Panc1 (cell line): ENCODE measurements at regions not wholly inside any gene's neighbourhood (a gene's known extent, or its start where the extent isn't known, plus 50 kb on each side); places are given as distances from the start of the nearest gene placed in this dataset.

Source experiments
- ATAC-seq: fragments of 200-7000 bp; cut with Tn5 transposase; 2 replicates; pipeline ENCODE4 v1.9.1; 2020; ENCODE audit warnings: mild to moderate bottlenecking, moderate library complexity
- BruUV-seq: library from RNA; stranded (reverse); fragments of 400-500 nt; replicated peaks from 2 replicates; lab custom pipeline; 2021; lab: Mats Ljungman, UMichigan
- CTCF ChIA-PET: fragments of 300-600 bp; sonication (Branson Sonifier 250); formaldehyde crosslinking; loops from one replicate; lab custom pipeline; 2022; ENCODE audit warnings: antibody characterized with exemption; lab: Charles Lee
- POLR2A ChIA-PET: fragments of 300-600 bp; sonication (Branson Sonifier 250); formaldehyde crosslinking; loops from one replicate; lab custom pipeline; 2022; ENCODE audit warnings: antibody characterized with exemption; lab: Charles Lee
- DNase-seq: peaks from one replicate; pipeline ENCODE4 v3.0.0-alpha.2; 2010; ENCODE audit warnings: low read depth, low spot score
- H3K27ac ChIP-seq: 2 replicates; pipeline ENCODE4 v1.5.1; 2011; ENCODE audit warnings: mild to moderate bottlenecking, low read length, inconsistent platforms
- H3K27me3 ChIP-seq: fragments of 200-500 bp; sonication (Bioruptor generic); 2 replicates; pipeline ENCODE4 v1.6.0; 2014; ENCODE audit warnings: low read length, inconsistent platforms; ENCODE audit not compliant: control insufficient read depth, insufficient read depth
- H3K36me3 ChIP-seq: fragments of 200-500 bp; sonication (Bioruptor generic); 2 replicates; pipeline ENCODE4 v1.5.1; 2014; ENCODE audit warnings: inconsistent platforms, mild to moderate bottlenecking, low read length, moderate library complexity; ENCODE audit not compliant: control insufficient read depth, insufficient read depth
- H3K4me1 ChIP-seq: 2 replicates; pipeline ENCODE4 v1.5.1; 2011; ENCODE audit warnings: inconsistent platforms, mild to moderate bottlenecking, low read length, moderate library complexity; ENCODE audit not compliant: control insufficient read depth, insufficient read depth
- H3K4me3 ChIP-seq, 2 experiments: 2 replicates each; pipeline ENCODE4 v1.5.1; 2011 to 2012; ENCODE audit warnings: low read depth in 2 of 2, low read length in 2 of 2, mild to moderate bottlenecking in 2 of 2, inconsistent platforms in 1 of 2, moderate library complexity in 1 of 2
- H3K9me3 ChIP-seq: fragments of 200-500 bp; sonication (Bioruptor generic); 2 replicates; pipeline ENCODE4 v1.5.1; 2014; ENCODE audit warnings: low read depth, mild to moderate bottlenecking, inconsistent platforms, low read length, moderate library complexity; ENCODE audit not compliant: control insufficient read depth, insufficient read depth
- CTCF ChIP-seq: fragments of 450-650 bp; IDR thresholded peaks from 2 replicates; pipeline ENCODE4 v1.5.1; 2017; ENCODE audit warnings: mild to moderate bottlenecking
- POLR2AphosphoS5 ChIP-seq: IDR thresholded peaks from 2 replicates; pipeline ENCODE4 v1.6.1; 2012; ENCODE audit warnings: mild to moderate bottlenecking, low read depth, low read length, moderate library complexity
- REST ChIP-seq, 2 experiments: IDR thresholded peaks; 2 replicates each; pipeline ENCODE4 v1.6.1; 2011 to 2012; ENCODE audit warnings: low read depth in 2 of 2, control low read depth in 1 of 2, low read length in 1 of 2, mild to moderate bottlenecking in 1 of 2, moderate library complexity in 1 of 2; ENCODE audit not compliant: insufficient read depth in 1 of 2
- SIN3A ChIP-seq: IDR thresholded peaks from 2 replicates; pipeline ENCODE4 v1.6.1; 2012; ENCODE audit warnings: low read depth, mild to moderate bottlenecking, low read length, moderate library complexity, borderline replicate concordance; ENCODE audit not compliant: insufficient read depth
- TCF7L2 ChIP-seq: IDR thresholded peaks from 2 replicates; pipeline ENCODE4 v1.6.1; 2011; ENCODE audit warnings: mild to moderate bottlenecking, low read depth, low read length, inconsistent platforms
- in situ Hi-C: cut with HindIII; loops from 2 replicates; pipeline ENCODE4 v1.10.0; 2016; ENCODE audit warnings: low sequenced_read_pairs, low pct_unique_long_range_greater_than_20kb
- intact Hi-C: fragments of 100-400 bp; cut with micrococcal nuclease; formaldehyde crosslinking; loops from one replicate; pipeline ENCODE4 v1.10.0; 2022; ENCODE audit not compliant: unreplicated experiment

GRCh38 chr6:50986319-50986718, 167.6 kb downstream of the TFAP2B start:
- ATAC-seq (no peak), DNase-seq (no peak)
- ChIA-PET CTCF (no interaction called here), POLR2A (no interaction called here)
- H3K27me3 ChIP-seq = no peaks in the 10 kb centered on the region
- no TSS peak for BruUV-seq
- H3K36me3 ChIP-seq = no peaks in the 10 kb centered on the region
- intact Hi-C loops (no loop called here), in situ Hi-C loops (no loop called here)
- no peak overlapping the region for H3K4me3 ChIP-seq
- H3K9me3 ChIP-seq = no peaks in the 10 kb centered on the region
- H3K4me1 ChIP-seq = no peaks in the 10 kb centered on the region; the same call in 1 of the 2 replicates
- no peak for TF ChIP-seq TCF7L2
- no peak for TF ChIP-seq REST (IDR thresholded peaks at IDR 0.05; ENCODE audit: insufficient read depth in 1 of 2, low read depth in 2 of 2, low read length in 1 of 2)
- no peak for TF ChIP-seq CTCF
- no peak for TF ChIP-seq SIN3A
- TF ChIP-seq POLR2AphosphoS5 = no peak
- no peak overlapping the region for H3K27ac ChIP-seq

GRCh38 chr6:50989123-50989522, 170.5 kb downstream of the TFAP2B start:
- no peak for ATAC-seq
- no peaks in the 10 kb centered on the region; the same call in 1 of the 2 replicates for H3K4me1 ChIP-seq
- no peak overlapping the region for H3K27ac ChIP-seq
- no TSS peak for BruUV-seq
- H3K27me3 ChIP-seq = no peaks in the 10 kb centered on the region
- H3K36me3 ChIP-seq = no peaks in the 10 kb centered on the region
- no peak overlapping the region for H3K4me3 ChIP-seq
- no peaks in the 10 kb centered on the region for H3K9me3 ChIP-seq
- no peak for DNase-seq
- CTCF ChIA-PET = no interaction called here
- TF ChIP-seq SIN3A = no peak
- no peak for TF ChIP-seq CTCF
- TF ChIP-seq TCF7L2 = no peak
- no peak for TF ChIP-seq REST (IDR thresholded peaks at IDR 0.05; ENCODE audit: insufficient read depth in 1 of 2, low read depth in 2 of 2, low read length in 1 of 2)
- no peak for TF ChIP-seq POLR2AphosphoS5
- intact Hi-C loops (no loop called here), in situ Hi-C loops (no loop called here)
- POLR2A ChIA-PET = no interaction called here
